ENCODE measurements at regions not wholly inside any gene's neighbourhood (a gene's known extent, or its start where the extent isn't known, plus 50 kb on each side); places are given as distances from the start of the nearest gene placed in this dataset.
"Not testable (repeated sequence)": the region's sequence is repeated elsewhere in the genome, so short reads cannot be mapped to it uniquely, and the experiment has no call there.

DNA sequence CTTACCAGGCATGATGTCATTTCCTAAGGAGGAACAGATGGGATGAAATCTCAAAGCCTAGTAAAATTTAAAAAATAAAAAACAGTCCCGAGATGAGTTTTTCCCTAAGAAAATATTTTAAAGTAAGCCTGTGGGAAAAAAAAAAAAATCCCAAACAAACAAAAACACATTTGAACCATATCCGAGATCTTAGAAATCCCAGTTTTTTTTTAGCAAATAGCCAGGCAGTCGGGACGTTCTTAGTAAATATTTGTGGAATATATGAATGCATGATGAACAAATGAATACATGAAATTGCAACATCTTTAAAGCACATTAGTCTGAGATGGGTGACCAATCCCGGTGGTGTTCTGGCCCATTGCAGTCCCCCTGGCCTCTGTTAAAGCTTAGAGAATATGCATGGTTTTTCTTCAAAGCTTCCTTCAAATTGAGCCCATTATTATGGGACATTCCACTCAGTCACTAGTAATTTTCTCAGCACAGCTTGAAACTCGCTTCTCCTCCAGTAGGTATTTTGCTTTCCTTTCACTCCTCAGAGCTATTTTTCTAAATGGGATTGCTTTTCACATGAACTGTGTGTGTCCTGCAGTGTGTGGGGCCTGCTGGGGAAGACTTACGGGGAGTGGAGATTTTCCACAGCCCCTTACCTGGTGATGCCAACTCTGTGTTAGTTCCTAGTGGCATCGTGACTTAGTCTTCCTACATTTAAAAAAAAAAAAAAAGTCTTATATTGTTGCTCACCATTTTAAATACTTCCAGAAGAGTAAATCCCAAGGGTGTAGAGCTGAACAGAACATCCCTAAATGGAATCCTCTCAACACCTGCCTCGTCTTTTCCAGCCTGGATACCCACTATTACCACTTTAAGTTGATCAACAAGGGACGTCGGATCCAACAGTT is 255.6 kb upstream of the NBPF12 start:
- TF ChIP-seq, protein P1, sequence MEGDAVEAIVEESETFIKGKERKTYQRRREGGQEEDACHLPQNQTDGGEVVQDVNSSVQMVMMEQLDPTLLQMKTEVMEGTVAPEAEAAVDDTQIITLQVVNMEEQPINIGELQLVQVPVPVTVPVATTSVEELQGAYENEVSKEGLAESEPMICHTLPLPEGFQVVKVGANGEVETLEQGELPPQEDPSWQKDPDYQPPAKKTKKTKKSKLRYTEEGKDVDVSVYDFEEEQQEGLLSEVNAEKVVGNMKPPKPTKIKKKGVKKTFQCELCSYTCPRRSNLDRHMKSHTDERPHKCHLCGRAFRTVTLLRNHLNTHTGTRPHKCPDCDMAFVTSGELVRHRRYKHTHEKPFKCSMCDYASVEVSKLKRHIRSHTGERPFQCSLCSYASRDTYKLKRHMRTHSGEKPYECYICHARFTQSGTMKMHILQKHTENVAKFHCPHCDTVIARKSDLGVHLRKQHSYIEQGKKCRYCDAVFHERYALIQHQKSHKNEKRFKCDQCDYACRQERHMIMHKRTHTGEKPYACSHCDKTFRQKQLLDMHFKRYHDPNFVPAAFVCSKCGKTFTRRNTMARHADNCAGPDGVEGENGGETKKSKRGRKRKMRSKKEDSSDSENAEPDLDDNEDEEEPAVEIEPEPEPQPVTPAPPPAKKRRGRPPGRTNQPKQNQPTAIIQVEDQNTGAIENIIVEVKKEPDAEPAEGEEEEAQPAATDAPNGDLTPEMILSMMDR (IDR thresholded peaks at IDR 0.05): not testable (repeated sequence)
- TF ChIP-seq POLR2A, POLR2AphosphoS5 (IDR thresholded peaks at IDR 0.05): not testable (repeated sequence)

Data from upper lobe of left lung (tissue), 4 donors.